ENCODE measurements at regions not wholly inside any gene's neighbourhood (a gene's known extent, or its start where the extent isn't known, plus 50 kb on each side); places are given as distances from the start of the nearest gene placed in this dataset.
"Not testable (repeated sequence)": the region's sequence is repeated elsewhere in the genome, so short reads cannot be mapped to it uniquely, and the experiment has no call there.

DNA sequence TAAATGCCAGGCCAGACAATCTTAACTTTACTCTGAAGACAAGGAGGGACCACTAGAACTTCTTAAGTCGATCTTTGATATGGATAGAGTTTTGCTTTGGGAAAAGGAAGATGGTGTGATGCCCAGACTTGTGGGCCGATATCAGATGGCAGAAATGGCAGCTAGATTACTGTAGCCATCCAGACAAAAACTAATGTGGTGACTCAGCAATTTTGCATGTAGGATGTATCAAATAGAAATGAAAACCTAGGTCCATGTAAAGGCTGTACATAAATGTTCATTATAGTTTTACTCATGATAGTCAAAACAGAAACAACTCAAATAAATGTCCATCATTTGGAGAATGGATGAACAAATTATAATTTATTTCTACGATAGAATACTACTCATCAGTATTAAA lies 121.5 kb downstream of the APIP start:
- DNase-seq (ENCODE audit: low read depth) = no peak

DNA sequence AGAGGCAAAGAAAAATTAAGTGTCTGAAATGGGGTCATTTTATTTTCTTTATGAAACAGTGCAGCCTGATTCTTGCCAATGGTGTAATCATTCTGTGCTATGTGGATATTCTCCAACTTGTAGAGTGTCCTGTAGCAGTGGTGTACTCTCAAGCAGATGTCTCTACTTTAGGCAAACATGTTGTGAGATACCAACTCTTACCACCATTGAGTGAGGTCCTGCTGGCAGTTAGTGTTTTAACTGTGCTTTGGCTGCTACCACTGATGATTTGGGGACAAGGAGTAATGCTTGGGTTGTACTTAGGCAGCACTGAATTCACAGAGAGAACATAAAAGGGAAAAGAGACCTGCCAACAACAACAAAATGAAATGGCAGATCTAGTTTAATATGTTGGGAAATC lies 122.5 kb downstream of the APIP start:
- DNase-seq (ENCODE audit: low read depth) = no peak

DNA sequence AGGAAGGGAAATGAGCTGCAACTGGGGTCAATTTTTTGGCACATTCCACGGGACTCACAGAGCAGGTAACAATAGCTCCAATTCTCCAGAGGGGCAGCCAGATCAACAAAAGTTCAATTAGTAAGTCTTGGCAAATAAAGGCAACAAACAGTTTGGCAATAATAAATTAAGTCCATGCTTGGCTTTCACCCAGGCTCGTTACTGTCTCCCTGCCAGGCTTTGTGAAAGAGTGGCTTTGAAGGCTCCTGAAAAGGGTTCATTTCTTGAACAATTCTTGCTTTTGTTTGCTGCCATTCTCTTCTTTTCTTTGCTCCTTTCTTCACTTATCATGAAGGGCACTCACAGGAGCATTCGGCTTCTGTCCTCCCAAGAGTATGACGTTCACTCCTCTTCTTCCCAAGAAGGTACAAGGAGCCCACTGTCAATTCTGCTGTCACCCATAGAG lies 123.3 kb downstream of the APIP start:
- no peak for DNase-seq (ENCODE audit: low read depth)

- DNase-seq (ENCODE audit: low read depth) = no peak
These were observed 124.2 kb downstream of the APIP start for GRCh38 chr11:34791780-34792542.

GRCh38 chr11:34790620-34791019 lies 125.6 kb downstream of the APIP start:
- no peak for DNase-seq (ENCODE audit: low read depth)

GRCh38 chr11:34789196-34789834 lies 126.9 kb downstream of the APIP start:
- no peak for DNase-seq (ENCODE audit: low read depth)

DNA sequence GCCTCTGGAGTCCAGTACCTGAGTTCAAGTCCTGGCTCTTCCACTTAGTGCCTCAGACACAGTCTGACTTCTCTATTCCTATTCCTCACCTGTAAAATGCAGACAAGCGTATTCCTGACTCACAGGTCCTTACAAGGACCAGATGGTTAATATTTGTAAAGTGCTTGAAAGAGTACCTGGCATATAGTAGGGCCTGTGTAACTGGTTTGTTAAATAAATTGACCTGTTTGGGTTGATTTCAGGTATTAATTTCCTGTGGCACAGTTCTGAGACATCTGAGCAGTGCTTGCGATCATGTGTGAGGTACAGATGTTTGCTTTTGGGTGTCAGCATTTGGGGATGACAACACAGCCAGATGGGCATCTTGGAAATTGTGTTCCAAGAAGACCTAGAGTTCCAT lies 127.5 kb downstream of the APIP start:
- DNase-seq (ENCODE audit: low read depth) = no peak

GRCh38 chr11:34787895-34788294 lies 128.3 kb downstream of the APIP start:
- peak; percentile 25 for DNase-seq (ENCODE audit: low read depth)

DNA sequence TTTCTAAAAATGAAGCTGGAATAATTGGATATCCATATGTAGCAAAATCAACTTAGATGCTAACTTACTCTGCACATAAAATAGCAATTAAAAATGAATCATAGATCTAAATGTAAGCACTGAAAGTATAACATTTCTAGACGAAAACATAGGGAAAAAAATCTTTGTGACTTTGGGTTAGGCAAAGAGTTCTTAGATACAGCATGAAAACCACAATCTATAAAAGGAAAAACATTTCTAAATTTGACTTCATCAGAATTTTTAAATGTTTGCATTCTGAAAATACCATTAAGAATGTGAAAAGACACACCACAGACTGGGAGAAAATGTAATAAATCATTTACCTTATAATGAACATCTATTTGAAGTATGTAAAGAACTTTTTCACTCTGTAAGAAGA lies 128.8 kb downstream of the APIP start:
- DNase-seq (ENCODE audit: low read depth) = no peak

DNA sequence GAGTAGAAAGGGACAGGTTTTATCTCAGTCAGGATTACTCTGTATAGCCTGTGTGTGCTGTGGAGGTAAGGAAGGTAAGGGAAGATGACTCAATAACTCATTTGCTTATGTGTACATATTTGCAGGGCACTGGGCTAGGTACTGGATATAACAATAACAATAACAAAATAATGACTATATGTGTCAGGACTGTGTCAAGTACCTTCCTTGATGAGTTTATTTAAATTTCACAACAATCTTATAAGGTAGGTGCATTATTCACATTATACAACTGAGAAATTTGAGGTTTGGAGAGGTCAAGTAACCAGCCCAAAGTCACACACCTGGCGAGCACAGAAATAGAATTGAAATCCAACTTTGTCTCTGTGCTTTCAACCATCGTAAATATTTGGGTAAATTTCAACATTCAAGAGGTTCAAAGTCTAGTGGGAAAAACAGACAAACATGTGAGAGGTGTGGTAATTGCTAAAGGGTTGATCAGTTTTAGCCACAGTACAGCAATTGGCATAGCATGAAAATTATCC lies 131.8 kb downstream of the APIP start:
- DNase-seq (ENCODE audit: low read depth) = no peak

DNA sequence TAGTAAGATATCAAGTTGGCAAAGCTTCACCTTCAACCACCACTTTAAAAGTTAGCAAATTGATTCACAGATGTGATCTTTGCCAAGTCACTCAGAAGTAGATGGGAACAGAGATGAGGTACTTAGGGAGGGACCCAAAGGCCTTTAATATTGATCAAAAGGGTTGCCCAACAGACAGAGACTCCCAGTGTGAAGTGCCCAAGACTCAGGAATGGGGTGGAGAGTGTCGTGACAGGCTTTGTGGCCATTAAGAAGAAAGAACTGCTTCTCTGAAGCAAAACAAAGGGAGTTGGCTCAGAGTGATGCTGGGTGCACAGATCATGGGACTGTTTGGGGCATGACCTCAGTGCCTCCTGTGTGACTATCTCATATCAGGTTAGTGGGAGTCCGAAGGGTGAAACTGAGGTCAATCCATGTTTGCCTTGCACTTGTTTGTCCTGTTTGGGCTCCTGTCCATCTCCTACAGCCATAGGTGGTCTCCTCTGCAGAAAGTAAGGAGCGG lies 132.3 kb downstream of the APIP start:
- no peak for DNase-seq (ENCODE audit: low read depth)

GRCh38 chr11:34781826-34782225 lies 134.4 kb downstream of the APIP start:
- DNase-seq (ENCODE audit: low read depth) = not testable (repeated sequence)

- peak; percentile 27 for DNase-seq (ENCODE audit: low read depth)
These were observed 140.7 kb downstream of the APIP start for GRCh38 chr11:34775417-34775888.

DNA sequence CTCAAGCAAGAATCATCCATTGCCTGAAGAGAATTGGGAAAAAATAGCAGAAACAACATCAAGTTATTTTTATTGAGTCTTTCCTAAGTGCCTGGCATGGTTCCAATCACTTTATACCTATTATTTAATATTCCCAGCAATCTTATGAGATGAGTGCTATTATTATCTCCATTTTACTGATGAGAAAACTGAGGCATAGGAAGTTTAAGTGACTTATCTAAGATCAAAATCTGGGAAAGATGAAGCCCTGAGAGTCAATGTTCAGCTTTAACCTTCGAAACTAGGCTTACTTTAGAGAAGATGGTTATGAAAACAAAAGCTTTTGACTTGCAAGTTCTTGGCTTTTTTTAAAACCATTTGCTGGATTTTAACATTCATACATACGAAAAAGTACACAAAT lies 141.6 kb downstream of the APIP start:
- DNase-seq (ENCODE audit: low read depth) = no peak

GRCh38 chr11:34773826-34774225 lies 142.4 kb downstream of the APIP start:
- DNase-seq (ENCODE audit: low read depth) = peak; percentile 58

DNA sequence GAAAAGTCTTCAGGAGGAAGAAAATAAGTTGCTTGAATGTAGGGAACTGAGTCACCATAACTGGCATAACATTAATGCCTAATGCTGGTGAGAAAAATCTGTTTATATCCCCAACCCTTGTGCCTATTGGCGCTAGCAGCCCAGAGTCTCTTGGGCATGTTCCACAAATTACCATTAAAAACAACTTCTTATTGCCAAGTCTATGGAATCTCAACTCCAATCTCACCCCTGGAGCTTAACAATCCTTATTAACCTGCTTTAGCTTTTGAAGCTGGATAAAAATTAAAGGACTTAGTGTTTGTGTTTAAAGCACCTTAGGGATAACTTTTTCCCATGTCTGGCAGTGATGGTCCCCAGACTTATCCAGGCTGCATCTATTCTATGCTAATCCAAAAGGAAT lies 143.0 kb downstream of the APIP start:
- DNase-seq (ENCODE audit: low read depth) = no peak

DNA sequence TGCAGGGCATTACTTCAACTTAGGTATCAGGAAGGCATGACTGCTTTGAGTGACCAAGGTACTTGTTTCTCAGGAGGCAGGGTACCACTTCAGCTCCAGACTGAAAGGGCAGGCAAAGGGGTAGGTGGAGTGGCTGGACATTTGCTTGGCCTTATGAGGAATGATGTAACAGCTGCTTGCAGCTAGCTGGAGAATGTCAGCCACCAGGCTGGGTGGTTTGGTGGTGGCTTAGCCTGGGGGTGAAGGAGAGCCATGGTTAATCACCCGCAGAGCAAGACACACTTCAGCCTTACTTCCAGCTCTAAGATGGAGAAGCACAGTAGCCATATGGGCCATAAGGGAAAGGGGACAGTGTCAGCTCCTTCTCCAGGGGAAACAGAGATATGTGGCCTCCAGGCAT lies 146.1 kb downstream of the APIP start:
- DNase-seq (ENCODE audit: low read depth) = no peak

DNA sequence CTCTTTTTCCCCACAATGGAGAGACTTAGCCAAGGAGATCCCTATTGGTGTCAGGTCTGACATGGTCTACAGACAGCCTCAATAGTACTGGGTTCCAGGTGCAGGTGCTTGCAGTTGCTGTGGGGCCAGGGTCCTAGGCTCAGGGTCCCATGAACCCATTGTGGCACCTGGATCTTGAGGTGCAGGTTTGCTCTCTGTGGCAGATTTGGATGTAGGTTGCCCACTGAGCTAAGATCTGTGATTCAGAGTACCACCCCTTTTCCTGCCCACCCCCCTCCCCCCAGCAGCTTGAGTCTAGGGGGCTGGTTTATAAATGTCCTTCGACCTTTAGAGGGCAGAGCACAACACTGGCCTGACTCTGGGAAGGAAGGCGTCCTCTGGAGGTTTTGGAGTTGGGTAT lies 147.0 kb downstream of the APIP start:
- DNase-seq (ENCODE audit: low read depth) = no peak

DNA sequence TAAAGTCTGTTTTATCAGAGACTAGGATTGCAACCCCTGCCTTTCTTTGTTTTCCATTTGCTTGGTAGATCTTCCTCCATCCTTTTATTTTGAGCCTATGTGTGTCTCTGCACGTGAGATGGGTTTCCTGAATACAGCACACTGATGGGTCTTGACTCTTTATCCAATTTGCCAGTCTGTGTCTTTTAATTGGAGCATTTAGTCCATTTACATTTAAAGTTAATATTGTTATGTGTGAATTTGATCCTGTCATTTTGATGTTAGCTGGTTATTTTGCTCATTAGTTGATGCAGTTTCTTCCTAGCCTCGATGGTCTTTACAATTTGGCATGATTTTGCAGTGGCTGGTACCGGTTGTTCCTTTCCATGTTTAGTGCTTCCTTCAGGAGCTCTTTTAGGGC lies 141.7 kb downstream of the EHF start:
- not testable (repeated sequence) for DNase-seq (ENCODE audit: low read depth)

DNA sequence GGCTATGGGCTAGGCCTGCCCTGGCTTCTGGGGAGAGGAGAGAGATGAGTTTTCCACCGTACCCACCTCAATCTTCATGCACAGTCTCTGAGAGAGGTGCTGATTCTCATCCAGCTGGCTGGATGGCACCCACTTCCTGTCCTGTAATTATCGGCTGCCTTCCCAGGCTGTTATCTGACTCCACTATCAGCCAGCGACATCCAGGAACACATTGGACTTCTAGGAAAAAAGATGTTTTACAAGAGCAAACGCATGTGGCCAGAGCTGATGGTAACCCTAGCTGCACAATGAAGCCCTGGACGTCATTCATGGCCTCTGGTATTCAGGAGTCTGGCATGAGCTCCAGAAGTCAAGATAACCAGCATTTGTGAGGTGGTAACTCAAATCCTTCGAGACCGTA lies 137.4 kb downstream of the EHF start:
- DNase-seq (ENCODE audit: low read depth) = peak; percentile 77

DNA sequence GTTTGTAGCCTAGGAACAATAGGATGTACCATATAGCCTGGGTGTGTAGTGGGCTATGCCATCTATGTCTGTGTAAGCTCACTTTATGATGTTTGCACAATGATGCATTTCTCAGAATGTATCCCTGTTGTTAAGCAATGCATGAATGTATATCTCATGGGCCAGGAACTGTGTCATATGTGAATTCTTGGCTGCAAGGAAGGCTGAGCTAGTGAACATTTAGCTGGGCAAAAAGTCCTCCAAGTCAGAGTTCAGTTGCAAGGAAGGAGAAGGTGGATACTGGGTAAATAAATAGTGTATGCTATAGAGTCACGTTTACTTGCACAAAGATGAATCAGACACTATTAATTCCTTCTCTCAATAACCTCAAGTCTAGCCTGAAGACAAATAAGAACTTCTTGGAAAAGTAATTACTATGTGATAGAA lies 136.1 kb downstream of the EHF start:
- DNase-seq (ENCODE audit: low read depth) = no peak

DNA sequence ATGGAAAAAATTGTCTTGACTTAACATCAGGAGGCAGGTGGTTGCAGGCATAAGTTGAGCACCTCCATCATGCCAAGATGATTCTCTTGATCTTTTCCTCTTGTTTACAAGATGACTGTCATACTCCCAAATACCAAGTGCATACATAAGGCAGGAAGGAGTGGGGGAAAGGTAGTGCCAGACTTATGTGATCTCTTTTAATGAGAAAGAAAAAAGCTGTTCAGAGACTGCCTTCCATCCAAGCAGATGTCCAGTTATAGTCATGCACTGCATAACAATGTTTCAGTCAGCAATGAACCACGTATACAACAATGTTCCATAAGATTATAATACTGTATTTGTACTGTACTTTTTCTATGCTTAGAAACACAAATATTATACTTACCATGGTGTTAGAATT lies 135.7 kb downstream of the EHF start:
- DNase-seq (ENCODE audit: low read depth) = no peak

GRCh38 chr11:34755671-34756070 lies 134.8 kb downstream of the EHF start:
- no peak for DNase-seq (ENCODE audit: low read depth)

Measured in amniotic epithelial cell (primary cell).